HG02852 (cell line): ENCODE measurements at regions not wholly inside any gene's neighbourhood (a gene's known extent, or its start where the extent isn't known, plus 50 kb on each side); places are given as distances from the start of the nearest gene placed in this dataset.

ENCODE experiments used
- ATAC-seq: cut with Tn5 transposase; IDR thresholded peaks from one replicate; pipeline ENCODE4 v1.9.1; 2021; ENCODE audit warnings: mild to moderate bottlenecking, moderate library complexity; ENCODE audit not compliant: unreplicated experiment

DNA sequence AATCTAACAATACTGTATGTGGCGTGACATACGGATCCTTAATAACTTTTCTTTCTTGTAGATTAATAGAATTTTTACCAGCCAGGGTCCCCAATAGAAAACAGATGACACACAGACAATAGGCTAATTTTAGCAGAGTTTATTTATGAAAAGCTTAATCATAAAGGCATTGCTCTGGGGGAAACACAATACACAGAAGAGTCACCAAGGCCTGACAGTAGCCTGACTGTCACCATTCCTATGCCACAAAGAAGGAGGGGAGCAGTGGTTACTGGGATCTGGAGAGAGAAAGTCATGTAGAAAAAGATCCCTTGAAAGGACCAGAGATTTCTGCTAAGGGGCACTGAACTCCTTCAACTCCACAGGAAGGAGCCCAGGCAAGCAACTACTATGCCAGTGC is 139.5 kb downstream of the METTL4 start:
- no peak for ATAC-seq

DNA sequence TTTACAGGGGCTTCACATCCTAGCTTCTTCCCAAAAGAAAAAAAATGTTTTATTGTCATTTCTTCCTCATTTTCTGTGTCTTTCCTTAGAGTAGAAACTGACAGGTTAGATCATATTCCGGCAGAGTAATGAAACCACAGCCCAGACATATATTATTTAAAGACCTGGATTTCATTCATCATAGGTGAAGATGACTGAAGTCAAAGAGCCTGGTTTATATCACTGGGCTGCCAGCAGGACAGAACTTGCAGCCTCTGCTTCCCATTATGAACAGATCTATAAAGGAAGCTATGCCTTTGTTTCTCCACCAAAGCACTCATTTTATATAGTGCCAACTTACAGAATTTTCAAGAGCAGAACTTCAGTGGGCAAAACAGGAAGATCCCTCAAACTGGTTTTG is 137.9 kb downstream of the METTL4 start:
- no peak for ATAC-seq

DNA sequence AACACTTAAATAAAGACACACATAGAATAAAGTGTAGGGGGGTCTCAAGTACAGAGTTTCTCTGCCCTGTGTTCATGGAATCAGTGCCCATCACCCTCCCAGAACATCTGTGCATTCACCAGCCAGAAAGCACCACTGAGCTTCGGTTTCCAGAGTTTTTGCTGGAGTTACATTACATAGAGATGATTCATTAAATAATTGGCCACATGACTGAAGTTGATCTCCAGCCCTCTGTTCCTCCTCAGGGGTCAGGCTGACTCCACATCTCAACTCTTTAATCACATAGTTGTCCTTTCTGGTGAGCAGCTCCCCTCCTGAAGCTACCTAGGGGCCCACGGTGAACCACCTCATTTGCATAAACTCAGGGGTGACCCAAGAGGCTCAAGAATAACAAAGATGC is 129.8 kb downstream of the METTL4 start:
- no peak for ATAC-seq

DNA sequence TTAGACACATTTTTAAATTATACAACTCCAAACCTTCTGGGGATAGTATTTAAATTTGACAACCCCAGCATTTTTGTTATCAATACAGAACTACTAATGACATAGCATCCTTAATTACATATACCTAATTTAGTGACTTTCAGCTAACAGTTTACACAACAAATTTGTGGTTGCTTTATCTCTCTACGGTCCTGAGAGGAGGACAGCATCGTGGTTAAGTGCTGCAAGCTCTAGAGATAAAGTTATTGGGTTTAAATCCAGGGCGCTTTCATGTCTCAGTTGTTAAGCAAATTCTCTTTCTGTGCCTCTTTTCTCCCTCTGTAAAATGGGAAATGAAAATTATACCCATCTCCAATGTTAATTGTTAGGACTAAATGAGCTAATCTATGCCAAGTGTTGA is 129.3 kb downstream of the METTL4 start:
- ATAC-seq: no peak

DNA sequence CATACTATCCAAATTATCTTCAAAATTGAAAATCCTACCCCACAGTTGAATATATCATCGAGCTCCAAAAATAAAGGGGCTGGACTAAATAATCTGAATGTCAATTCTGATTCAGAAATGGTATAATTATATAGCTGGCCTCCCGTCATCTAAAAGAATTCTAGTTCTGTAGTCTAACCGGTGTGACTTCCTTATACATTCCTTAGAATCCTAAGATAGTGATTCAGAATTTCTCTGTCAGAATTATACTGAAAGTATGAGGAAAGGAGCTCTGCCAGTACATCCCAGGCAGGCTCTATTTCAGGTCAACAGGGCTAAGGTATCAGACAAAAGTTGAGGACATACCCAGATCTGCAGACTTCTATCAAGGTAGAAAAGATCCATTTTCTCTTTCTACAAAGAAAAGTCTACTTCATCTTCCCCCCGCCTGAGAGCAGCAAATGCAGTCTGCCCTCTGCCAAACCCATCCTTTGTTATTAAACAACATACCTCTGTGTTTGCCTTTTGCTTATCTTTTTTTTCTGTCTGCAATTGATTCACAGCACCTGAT is 128.5 kb downstream of the METTL4 start:
- ATAC-seq: no peak

DNA sequence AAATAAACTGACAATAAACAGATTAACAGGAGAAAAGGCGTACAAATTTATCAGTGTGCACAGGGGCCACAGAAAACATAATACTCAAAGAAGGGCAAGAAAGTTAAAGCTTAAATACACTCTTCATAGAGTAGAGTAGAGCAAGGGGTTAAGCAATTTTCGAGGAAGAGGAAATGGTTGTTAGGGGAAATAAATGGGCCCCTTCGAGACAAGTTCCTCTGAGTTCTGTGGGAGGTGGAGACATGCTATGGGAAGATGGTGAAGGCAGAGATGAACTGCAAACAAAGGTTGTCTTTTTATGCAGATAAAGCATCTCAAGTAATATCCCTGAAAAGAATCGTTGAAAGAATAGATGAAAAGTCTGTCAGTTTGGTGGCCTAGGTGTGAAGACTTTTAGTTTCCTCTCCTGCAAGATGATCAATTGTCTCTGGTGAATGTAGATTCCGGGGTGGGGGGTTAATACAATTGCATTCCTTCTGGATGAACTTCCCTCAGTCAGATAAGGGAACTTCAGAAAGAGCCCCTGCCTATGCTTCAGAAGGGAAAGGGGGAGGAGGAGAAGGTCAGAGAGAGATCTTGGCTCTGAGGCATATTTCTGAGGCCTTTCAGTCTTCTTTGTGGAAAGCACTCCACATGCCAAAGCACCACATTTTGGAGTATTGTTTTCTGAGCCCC is 127.0 kb downstream of the METTL4 start:
- ATAC-seq: no peak

DNA sequence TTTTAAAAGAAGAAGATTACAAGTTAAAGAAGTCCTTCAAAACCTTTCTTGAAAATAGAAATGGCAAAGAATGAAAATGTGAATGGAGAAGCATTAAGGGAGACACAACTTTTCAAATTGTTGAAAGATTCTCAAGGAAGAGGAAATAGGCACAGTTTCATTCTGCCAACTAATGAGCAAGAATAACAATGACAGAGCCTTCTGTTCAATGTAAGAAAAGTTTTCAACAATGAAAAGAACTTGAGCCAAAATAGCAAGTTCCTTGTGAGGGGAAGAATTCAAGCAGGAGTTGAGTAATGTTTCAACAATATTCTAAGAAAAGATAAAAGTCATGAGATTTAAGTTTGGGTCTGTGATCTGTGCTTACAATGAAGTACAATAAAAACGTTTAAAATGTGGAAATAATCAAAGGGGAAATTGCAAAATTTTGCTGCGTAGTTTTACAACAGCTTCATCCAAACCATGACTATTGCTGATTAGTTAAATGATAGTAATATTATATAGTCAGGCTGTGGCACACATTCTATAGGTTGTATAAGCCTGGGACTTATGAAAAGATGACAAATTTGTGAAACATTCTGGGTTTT is 122.6 kb downstream of the METTL4 start:
- ATAC-seq: no peak

DNA sequence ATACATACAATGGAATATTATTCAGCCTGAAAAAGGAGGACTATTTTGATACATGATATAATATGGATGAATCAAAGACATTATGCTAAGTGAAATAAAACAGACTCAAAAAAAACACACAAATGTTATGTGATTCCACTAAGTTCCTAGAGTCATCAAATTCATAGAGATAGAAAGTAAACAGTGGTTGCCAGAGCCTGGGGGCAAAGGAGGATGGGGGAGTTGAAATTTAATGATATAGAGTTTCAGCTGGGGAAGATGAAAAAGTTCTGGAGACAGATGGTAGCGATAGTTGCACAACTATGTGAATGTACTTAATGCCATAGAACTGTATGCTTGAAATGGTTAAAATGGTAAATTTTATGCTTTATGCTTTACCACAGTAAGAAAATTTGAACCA is 119.7 kb downstream of the METTL4 start:
- ATAC-seq: no peak

DNA sequence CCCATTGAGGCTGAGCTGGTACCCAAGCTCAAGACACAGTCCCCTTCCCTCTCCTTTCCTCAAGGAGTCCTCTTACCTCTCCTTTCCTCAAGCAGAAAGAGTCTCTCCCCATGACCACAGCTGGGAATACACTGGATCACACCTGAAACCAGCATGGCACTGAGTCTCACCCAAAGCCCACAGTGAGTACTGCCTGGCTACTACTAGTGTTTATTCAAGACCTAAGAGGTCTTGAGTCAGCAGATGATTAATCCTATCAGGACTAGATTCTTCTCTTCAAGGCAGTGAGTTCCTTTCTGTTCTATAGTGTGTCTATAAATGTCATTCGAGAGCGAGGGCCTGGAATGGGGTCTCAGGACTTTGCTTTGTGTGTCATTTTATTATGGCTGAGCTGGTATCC is 111.4 kb downstream of the METTL4 start:
- ATAC-seq: no peak

DNA sequence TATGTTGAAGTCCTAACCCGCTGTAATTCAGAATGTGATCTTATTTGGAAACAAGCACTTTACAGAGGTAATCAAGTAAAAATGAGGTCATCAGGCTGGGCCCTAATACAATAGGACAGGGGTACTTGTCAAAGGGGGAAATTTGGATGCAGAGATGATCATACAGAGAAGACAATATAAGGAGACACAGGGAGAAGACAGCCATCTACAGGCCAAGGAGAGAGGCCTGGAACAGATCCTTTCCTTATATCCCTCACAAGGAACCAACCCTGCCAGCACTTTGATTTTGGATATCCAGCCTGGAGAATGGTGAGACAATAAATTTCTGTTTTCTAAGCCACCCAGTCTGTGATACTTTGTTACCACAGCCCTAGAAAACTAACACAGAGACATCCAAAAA is 104.3 kb downstream of the METTL4 start:
- ATAC-seq: no peak

DNA sequence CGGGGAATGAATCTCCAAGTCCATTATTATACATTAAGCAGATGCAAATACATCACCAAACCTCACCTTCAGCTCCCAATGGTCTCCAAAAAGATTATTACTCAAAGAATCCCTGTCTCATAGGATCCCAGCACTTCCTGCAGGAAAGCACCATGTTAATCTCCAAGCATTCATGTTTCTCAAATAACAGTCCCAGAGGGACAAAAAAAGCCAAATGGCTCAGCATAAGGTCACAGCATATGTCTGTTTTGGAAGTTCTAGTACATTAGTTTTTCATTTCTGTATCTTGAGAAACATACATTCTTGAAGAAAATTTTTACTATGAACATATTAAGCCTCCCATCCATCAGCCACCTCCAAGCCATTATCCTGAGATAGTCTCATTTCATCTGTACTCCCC is 103.3 kb downstream of the METTL4 start:
- no peak for ATAC-seq

DNA sequence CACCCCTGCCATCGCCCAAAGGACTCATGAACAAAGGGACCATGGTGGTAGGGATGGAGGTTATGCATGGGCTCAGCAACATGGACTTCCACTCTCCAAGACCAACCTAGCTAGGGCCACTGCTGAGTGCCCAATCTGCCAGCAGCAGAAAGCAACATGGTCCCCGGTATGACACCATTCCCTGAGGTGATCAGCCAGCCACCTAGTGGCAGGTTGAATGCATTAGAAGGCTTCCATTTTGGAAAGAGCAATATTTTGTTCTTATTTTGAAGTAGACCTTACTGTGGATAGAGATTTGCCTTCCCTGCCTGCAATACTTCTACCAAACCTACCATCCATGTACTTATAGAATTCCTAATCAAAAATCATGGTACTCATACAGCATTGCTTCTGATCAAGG is 99.8 kb downstream of the METTL4 start:
- ATAC-seq: no peak

DNA sequence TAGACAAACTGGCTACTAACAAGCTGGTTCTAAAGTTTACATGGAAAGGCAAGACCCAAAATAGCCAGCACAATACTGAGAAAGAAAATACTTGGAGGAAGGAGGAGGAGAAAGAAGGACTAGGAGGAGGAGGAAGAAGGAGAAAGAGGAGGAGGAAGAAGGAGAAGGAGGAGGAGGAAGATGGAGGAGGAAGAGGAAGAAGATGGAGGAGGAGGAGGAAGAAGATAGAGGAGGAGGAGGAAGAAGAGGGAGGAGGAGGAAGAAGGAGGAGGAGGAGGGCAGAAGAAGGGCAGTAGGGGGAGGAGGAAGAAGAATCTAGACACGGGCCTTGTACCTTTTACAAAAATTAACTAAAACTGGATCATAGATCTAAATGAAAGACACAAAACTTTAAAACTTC is 92.6 kb downstream of the METTL4 start:
- no peak for ATAC-seq

DNA sequence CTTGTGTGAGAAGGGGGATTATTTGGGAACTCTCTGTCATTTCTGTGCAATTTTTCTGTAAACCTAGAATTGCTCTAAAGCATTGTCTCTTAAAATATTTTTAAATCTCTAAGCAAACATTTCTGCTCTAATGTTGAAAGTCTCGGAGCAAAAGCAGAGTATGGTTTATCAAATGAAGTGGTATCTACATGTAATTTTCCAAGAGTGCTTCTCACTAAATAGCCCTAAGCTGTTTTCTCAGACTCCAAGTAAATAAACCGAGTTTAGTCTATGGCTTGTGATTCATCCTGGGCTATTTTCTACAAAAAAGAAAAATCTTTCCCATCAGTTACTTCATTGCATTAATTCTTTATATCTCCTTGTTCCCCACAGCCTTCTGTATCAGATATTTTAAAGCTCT is 90.8 kb downstream of the METTL4 start:
- ATAC-seq: no peak

DNA sequence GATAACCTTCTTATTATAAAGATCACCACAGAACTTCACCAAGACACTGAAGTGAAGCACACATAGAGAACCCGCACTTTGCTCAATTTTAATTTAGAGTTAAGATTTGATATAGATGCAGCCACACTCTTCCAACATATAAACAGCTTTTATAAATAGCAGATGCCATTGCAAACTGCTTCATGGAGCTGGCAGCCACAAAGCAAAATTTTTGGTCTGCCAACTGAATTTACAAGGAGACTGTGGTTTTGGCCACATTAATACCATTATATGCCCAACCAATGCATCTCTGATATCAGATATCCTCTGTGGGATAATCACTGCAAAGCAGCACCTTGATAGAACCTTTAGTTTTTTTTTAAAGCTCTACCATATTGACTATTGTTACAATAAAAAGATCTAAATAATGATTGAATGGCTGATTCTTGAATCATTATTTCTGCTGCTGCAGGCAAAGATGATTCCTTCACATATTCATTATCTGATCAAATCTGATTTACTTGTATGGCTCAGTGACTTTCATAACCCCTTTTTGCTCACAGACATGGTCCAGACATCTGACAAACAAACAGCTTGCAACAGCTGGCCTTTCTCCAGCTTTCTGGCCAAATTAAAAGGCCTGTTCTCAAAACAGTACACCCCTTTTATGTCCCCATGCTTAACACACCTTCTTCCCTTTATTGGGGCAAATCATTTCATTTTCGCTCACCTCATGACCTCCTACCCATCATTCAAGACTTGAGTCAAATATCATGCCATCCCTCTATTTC is 88.4 kb downstream of the METTL4 start:
- no peak for ATAC-seq

DNA sequence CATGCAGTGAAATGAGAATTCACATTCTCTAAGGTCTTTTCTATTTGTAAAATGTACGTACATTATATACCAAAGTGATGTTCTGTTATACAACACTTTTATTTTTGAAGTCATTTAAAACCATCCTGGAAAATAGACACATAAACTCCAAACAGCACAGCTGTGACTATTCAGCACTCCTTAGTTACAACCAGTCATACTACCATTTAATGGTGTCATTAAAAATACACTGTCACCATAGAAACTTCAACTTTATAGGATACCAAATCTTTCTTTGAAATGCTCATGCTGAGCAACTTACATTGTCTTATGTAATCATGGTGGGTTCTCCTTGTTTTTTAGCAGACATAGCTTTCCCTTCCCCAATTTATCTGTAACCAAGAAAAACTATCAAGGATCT is 85.3 kb downstream of the METTL4 start:
- ATAC-seq: no peak

DNA sequence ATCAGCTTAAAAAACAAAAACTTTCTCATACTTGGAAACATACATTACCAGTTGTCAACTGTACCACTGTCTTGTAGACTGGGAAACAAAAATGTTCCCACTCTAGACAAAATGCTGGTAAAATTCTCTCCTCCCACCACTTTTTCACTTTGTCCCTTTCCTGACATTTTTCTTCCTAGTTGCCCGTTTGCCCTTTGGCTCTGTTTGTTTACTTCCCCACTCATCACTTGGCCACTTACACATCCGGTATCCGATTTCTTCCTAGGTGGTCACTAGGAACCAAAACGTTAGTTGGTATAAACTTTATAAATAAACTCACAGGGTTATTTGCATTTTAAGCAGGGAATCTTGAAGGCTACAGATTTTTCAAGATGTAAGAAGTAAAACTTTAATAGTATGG is 84.9 kb downstream of the METTL4 start:
- no peak for ATAC-seq
